ENCODE measurements at regions not wholly inside any gene's neighbourhood (a gene's known extent, or its start where the extent isn't known, plus 50 kb on each side); places are given as distances from the start of the nearest gene placed in this dataset.

DNA sequence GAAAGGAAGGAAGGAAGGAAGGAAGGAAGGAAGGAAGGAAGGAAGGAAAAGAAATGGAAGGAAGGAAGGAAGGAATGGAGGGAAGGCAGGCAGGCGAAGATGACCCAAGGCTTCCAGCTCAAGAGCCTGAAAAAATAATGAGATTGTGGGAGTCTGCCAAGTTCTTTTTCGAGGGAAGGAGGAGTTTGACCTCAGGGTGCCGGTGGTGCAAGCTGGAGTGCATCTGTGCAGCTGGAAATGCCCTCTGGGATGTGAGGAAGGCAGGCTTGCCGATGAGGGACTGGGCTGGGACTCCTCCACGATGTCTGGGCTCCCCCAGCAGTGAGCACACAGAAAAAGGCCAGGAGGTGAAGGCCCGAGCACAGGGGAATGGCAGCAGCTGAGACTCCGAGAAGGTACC, 154.9 kb upstream of the DAPK1 start:
- ChIA-PET CTCF (no interaction called here), POLR2A (no interaction called here)
- H3K27me3 ChIP-seq (ENCODE audit: control insufficient read depth, insufficient read depth, low read length), result peaks cover 4% of the 10 kb centered on the region
- DNase-seq (ENCODE audit: low read depth, low spot score), result no peak
- no peak overlapping the region for H3K27ac ChIP-seq (ENCODE audit: low read depth, low read length)
- TF ChIP-seq, protein P1, sequence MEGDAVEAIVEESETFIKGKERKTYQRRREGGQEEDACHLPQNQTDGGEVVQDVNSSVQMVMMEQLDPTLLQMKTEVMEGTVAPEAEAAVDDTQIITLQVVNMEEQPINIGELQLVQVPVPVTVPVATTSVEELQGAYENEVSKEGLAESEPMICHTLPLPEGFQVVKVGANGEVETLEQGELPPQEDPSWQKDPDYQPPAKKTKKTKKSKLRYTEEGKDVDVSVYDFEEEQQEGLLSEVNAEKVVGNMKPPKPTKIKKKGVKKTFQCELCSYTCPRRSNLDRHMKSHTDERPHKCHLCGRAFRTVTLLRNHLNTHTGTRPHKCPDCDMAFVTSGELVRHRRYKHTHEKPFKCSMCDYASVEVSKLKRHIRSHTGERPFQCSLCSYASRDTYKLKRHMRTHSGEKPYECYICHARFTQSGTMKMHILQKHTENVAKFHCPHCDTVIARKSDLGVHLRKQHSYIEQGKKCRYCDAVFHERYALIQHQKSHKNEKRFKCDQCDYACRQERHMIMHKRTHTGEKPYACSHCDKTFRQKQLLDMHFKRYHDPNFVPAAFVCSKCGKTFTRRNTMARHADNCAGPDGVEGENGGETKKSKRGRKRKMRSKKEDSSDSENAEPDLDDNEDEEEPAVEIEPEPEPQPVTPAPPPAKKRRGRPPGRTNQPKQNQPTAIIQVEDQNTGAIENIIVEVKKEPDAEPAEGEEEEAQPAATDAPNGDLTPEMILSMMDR (IDR thresholded peaks at IDR 0.05; ENCODE audit: low read depth, low read length), result no peak
- H3K4me3 ChIP-seq (ENCODE audit: low read depth, low read length), result no peak overlapping the region
- H3K9me3 ChIP-seq (ENCODE audit: control insufficient read depth, insufficient read depth, low read length), result no peaks in the 10 kb centered on the region

DNA sequence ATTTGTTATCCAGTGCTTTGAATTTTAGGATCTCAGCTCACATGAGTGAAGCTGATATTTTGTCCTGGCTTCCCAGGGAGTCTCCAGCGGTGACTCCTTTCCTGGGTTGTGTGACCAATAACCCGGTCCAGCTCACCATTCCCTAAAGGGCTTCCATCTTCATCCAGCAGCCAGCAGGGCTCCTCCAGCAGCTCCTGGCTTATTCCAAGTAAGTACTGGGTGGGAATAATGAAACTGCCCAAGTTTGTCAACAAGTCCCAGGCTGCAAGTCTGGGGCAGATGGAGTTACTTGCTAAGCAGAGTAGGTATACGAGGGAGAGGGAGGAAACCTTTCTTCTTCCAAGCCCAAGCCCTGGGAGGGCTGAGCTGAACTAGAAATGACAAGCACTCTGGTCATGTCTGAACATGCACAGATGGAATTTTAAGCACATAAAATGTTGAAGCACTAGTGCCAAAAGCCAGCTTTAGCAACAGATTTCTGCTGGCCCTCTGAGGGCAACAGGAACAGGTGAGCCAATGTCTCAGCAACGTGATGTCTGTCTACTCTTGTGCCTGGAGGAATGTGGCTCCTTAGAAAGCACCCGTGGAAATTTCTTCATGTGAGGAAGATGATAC, 153.7 kb upstream of the DAPK1 start:
- no peaks in the 10 kb centered on the region for H3K9me3 ChIP-seq (ENCODE audit: control insufficient read depth, insufficient read depth, low read length)
- no peak overlapping the region for H3K4me3 ChIP-seq (ENCODE audit: low read depth, low read length)
- DNase-seq (ENCODE audit: low read depth, low spot score), result no peak
- no peak overlapping the region for H3K27ac ChIP-seq (ENCODE audit: low read depth, low read length)
- ChIA-PET CTCF (no interaction called here), POLR2A (no interaction called here)
- TF ChIP-seq, protein P1 (IDR thresholded peaks at IDR 0.05; ENCODE audit: low read depth, low read length), result no peak
- H3K27me3 ChIP-seq (ENCODE audit: control insufficient read depth, insufficient read depth, low read length), result no peaks in the 10 kb centered on the region

DNA sequence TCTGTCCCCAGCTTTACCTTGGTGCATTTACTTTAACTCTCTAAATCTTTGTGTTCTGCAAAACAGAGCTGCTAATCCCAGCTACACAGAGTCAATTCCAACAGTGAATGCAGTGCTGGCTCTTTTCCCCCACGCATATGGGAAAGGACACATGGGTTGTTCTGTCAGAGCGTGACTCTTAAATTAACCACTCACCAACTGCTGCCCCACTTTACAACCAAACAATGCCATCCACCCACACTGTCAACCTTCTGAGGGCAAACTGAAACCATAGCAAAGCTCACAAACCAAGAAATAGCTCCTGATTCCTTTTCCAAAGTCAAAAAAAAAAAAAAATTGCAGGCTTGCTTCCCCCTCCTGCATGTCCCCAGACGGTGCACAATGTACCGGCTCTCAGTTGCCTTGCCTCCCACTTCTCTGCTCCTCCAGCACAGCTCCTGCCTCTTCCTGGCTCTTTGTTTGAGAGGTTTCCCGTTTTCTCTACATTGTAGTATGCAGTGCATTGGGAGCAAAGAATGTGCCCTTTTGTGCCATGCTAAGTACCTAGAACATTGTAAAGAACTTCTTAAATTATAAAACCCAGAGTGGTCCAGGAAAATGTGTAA, 151.5 kb upstream of the DAPK1 start:
- POLR2A ChIA-PET, result no interaction called here

DNA sequence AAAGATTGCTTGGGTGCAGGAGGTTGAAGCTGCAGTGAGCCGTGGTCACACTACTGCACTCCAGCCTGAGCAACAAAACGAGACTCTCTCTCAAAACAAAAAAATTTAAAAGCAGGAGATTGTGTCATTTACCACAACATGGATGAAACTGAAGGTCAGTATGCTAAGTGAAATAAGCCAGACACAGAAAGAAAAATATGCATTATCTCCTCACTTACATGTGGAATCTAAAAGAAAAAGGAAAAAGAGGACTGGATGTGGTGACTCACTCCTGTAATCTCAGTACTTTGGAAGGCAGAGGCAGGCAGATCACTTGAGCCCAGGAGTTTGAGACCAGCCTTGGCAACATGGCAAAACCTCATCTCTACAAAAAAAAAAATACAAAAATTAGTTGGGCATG, 146.8 kb upstream of the DAPK1 start:
- no peak overlapping the region for H3K27ac ChIP-seq (ENCODE audit: low read depth, low read length)
- H3K4me3 ChIP-seq (ENCODE audit: low read depth, low read length), result no peak overlapping the region
- H3K27me3 ChIP-seq (ENCODE audit: control insufficient read depth, insufficient read depth, low read length), result no peaks in the 10 kb centered on the region
- TF ChIP-seq, protein P1 (IDR thresholded peaks at IDR 0.05; ENCODE audit: low read depth, low read length), result no peak
- no peak for DNase-seq (ENCODE audit: low read depth, low spot score)
- CTCF ChIA-PET, result no interaction called here
- POLR2A ChIA-PET, result no interaction called here
- no peaks in the 10 kb centered on the region for H3K9me3 ChIP-seq (ENCODE audit: control insufficient read depth, insufficient read depth, low read length)

More for the DNA sequence above, 151.5 kb upstream of the DAPK1 start:
- no peak overlapping the region for H3K4me3 ChIP-seq (ENCODE audit: low read depth, low read length)
- TF ChIP-seq, protein P1 (IDR thresholded peaks at IDR 0.05; ENCODE audit: low read depth, low read length), result no peak
- no peaks in the 10 kb centered on the region for H3K27me3 ChIP-seq (ENCODE audit: control insufficient read depth, insufficient read depth, low read length)
- DNase-seq (ENCODE audit: low read depth, low spot score), result no peak
- H3K9me3 ChIP-seq (ENCODE audit: control insufficient read depth, insufficient read depth, low read length), result no peaks in the 10 kb centered on the region
- no peak overlapping the region for H3K27ac ChIP-seq (ENCODE audit: low read depth, low read length)
- CTCF ChIA-PET, result interaction anchor here (1.0 to 1.6 kb wide), 2 partner anchors 21 to 912 kb away, joined by 3 to 4 read pairs; no protein-coding TSS in a partner anchor

DNA sequence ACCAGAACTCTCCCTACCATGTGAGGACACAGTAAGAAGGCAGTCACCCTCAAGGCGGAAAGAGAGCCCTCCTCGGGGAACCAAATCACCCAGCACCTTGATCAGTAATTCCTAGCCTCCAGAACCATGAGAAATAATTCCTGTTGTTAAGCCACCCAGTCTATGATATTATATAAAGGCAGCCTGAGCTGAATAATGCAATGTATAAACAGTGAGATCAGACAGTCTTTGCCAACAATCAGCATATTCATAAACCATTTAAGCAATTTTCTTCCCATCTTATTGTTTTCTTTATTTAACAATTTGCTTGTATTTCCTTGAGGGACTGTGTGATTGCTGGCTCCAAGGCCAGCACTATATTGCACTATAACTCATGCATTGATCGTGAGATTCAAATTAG, 144.4 kb upstream of the DAPK1 start:
- POLR2A ChIA-PET, result no interaction called here

More for the DNA sequence above, 144.4 kb upstream of the DAPK1 start:
- Histone ChIP-seq H3K27me3 (ENCODE audit: control insufficient read depth, insufficient read depth, low read length) (no peaks in the 10 kb centered on the region), H3K27ac (ENCODE audit: low read depth, low read length) (no peak overlapping the region), H3K4me3 (ENCODE audit: low read depth, low read length) (no peak overlapping the region), H3K9me3 (ENCODE audit: control insufficient read depth, insufficient read depth, low read length) (no peaks in the 10 kb centered on the region)
- TF ChIP-seq, protein P1 (IDR thresholded peaks at IDR 0.05; ENCODE audit: low read depth, low read length), result no peak
- DNase-seq (ENCODE audit: low read depth, low spot score), result no peak
- CTCF ChIA-PET, result interaction anchor here (0.6 kb wide), 1 partner anchor 274 kb away, joined by 3 read pairs; no protein-coding TSS in a partner anchor
